ENCODE measurements at regions not wholly inside any gene's neighbourhood (a gene's known extent, or its start where the extent isn't known, plus 50 kb on each side); places are given as distances from the start of the nearest gene placed in this dataset.

GRCh38 chr1:104989012-104989411, 1239.3 kb downstream of the AMY1C start:
- Mint-ChIP-seq H3K4me3 (ENCODE audit: unreplicated experiment) (no peak overlapping the region), H3K4me1 (ENCODE audit: low read depth, unreplicated experiment) (no peaks in the 10 kb centered on the region), H3K36me3 (ENCODE audit: insufficient read depth, unreplicated experiment) (no peaks in the 10 kb centered on the region), H3K27ac (ENCODE audit: unreplicated experiment) (no peak overlapping the region), H3K9me3 (ENCODE audit: unreplicated experiment) (no peaks in the 10 kb centered on the region), H3K27me3 (ENCODE audit: insufficient read depth, unreplicated experiment) (no peaks in the 10 kb centered on the region)
- Histone ChIP-seq H3K4me3 (ENCODE audit: low read depth, low read length) (no peak overlapping the region), H3K36me3 (ENCODE audit: control insufficient read depth, insufficient read depth, low read length) (no peaks in the 10 kb centered on the region), H3K4me1 (no peaks in the 10 kb centered on the region), H3K9me3 (no peaks in the 10 kb centered on the region), H3K27me3 (replicated peaks; ENCODE audit: control insufficient read depth, insufficient read depth, low read length) (no peaks in the 10 kb centered on the region)
- POLR2A ChIA-PET, result no interaction called here
- BruUV-seq (replicated peaks), result no TSS peak
- intact Hi-C loops (cut with micrococcal nuclease; ENCODE audit: unreplicated experiment), result no loop called here
- CTCF ChIA-PET, result no interaction called here
- no peak for TF ChIP-seq CTCF (IDR thresholded peaks at IDR 0.05; ENCODE audit: insufficient read depth in 1 of 2, low read depth in 1 of 2, low read length in 1 of 2, severe bottlenecking in 1 of 2, unreplicated experiment in 1 of 2)
- DNase-seq, result no peak

GRCh38 chr1:104991702-104992101, 1242.0 kb downstream of the AMY1C start:
- TF ChIP-seq CTCF (IDR thresholded peaks at IDR 0.05; ENCODE audit: insufficient read depth in 1 of 2, low read depth in 1 of 2, low read length in 1 of 2, severe bottlenecking in 1 of 2, unreplicated experiment in 1 of 2), result no peak
- Mint-ChIP-seq H3K27ac (ENCODE audit: unreplicated experiment) (no peak overlapping the region), H3K9me3 (ENCODE audit: unreplicated experiment) (no peaks in the 10 kb centered on the region), H3K36me3 (ENCODE audit: insufficient read depth, unreplicated experiment) (no peaks in the 10 kb centered on the region), H3K4me1 (ENCODE audit: low read depth, unreplicated experiment) (no peaks in the 10 kb centered on the region), H3K27me3 (ENCODE audit: insufficient read depth, unreplicated experiment) (no peaks in the 10 kb centered on the region), H3K4me3 (ENCODE audit: unreplicated experiment) (no peak overlapping the region)
- no TSS peak for BruUV-seq (replicated peaks)
- ChIA-PET CTCF (no interaction called here), POLR2A (no interaction called here)
- Histone ChIP-seq H3K36me3 (ENCODE audit: control insufficient read depth, insufficient read depth, low read length) (no peaks in the 10 kb centered on the region), H3K27me3 (replicated peaks; ENCODE audit: control insufficient read depth, insufficient read depth, low read length) (no peaks in the 10 kb centered on the region), H3K4me1 (no peaks in the 10 kb centered on the region), H3K9me3 (no peaks in the 10 kb centered on the region), H3K4me3 (ENCODE audit: low read depth, low read length) (no peak overlapping the region)
- DNase-seq, result no peak
- intact Hi-C loops (cut with micrococcal nuclease; ENCODE audit: unreplicated experiment), result no loop called here

- BruUV-seq (replicated peaks), result no TSS peak
- Histone ChIP-seq H3K27me3 (replicated peaks; ENCODE audit: control insufficient read depth, insufficient read depth, low read length) (no peaks in the 10 kb centered on the region), H3K36me3 (ENCODE audit: control insufficient read depth, insufficient read depth, low read length) (no peaks in the 10 kb centered on the region), H3K4me1 (no peaks in the 10 kb centered on the region), H3K4me3 (ENCODE audit: low read depth, low read length) (no peak overlapping the region), H3K9me3 (no peaks in the 10 kb centered on the region)
- H3K36me3 Mint-ChIP-seq (ENCODE audit: insufficient read depth, unreplicated experiment), result no peaks in the 10 kb centered on the region
- no peak overlapping the region for H3K27ac Mint-ChIP-seq (ENCODE audit: unreplicated experiment)
- no peaks in the 10 kb centered on the region for H3K4me1 Mint-ChIP-seq (ENCODE audit: low read depth, unreplicated experiment)
- H3K27me3 Mint-ChIP-seq (ENCODE audit: insufficient read depth, unreplicated experiment), result no peaks in the 10 kb centered on the region
- POLR2A ChIA-PET, result no interaction called here
- CTCF ChIA-PET, result no interaction called here
- no peak for TF ChIP-seq CTCF (IDR thresholded peaks at IDR 0.05; ENCODE audit: insufficient read depth in 1 of 2, low read depth in 1 of 2, low read length in 1 of 2, severe bottlenecking in 1 of 2, unreplicated experiment in 1 of 2)
- intact Hi-C loops (cut with micrococcal nuclease; ENCODE audit: unreplicated experiment), result no loop called here
- no peak overlapping the region for H3K4me3 Mint-ChIP-seq (ENCODE audit: unreplicated experiment)
- no peak for DNase-seq
- no peaks in the 10 kb centered on the region for H3K9me3 Mint-ChIP-seq (ENCODE audit: unreplicated experiment)
These were observed 1251.1 kb downstream of the AMY1C start for GRCh38 chr1:105000793-105001192.
